Suppressor macrophage treated with lipopolysaccharide for 1 hour (primary cell): ENCODE measurements at regions not wholly inside any gene's neighbourhood (a gene's known extent, or its start where the extent isn't known, plus 50 kb on each side); places are given as distances from the start of the nearest gene placed in this dataset.

Experiments
- DNase-seq, 3 donors: peaks; one replicate each; pipeline ENCODE4 v3.0.0-alpha.2; 2020 to 2022

- DNase-seq = no peak
Observed at GRCh38 chr7:131957338-131958020, 401.1 kb upstream of the PODXL start.

DNA sequence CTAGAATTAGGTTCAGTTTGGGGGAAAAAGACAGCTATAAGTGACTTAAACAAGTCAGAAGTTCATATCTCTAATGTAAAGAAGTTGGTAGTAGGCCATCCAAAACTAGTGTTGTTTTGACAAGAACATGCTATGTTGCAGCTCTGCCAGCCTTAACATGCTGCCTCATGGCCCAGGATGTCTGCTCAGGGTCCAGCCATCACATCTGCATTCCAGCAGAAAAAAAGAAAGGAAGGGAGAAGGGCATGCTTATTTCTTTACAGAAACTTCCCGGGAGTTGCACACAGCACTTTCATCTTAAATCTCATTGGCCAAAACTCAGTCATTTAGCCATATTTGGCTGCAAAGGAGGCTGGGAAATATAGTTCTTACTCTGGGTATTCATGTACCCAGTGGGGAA, 400.4 kb upstream of the PODXL start:
- no peak for DNase-seq

GRCh38 chr7:131955679-131956078, 399.3 kb upstream of the PODXL start:
- DNase-seq = no peak

DNA sequence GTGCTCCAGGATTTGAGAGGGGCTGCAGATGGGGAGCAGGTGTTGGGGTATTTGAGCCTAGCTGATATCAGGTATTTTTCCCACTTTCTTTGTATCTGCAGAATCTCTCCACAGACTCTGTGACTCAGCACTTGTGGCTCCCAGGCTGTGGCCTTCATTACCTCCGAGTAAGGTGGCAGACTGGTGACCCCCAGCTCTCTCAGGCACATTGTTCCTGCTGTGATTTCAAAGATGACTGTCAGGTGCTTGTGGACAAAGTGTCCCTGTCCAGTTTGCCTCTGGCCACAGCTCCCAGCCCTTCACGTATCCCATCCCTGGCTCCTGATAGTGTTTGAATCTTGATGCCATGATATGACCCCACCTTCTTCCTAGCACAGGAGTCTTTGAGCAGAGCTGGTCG, 396.8 kb upstream of the PODXL start:
- DNase-seq = no peak

GRCh38 chr7:131952365-131952764, 395.9 kb upstream of the PODXL start:
- DNase-seq = no peak

DNA sequence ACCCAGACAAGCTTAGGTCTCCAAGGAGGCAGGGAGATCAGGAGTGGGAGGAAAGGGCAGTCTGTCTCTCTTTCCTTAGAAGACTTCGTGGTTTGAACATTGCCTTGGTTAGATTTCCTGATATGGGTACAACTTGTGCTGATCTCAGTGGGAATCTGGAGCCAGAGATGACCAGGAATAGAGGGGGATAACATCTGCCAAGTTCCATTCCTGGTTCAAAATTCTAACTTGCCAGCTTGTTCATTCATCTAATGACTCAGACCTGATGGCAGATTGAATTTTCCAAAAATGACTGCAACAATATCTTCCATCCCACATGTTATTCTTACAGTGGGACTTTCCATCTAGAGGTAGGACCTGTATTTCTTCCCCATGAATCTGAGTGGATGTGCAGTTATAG, 394.3 kb upstream of the PODXL start:
- no peak for DNase-seq

DNA sequence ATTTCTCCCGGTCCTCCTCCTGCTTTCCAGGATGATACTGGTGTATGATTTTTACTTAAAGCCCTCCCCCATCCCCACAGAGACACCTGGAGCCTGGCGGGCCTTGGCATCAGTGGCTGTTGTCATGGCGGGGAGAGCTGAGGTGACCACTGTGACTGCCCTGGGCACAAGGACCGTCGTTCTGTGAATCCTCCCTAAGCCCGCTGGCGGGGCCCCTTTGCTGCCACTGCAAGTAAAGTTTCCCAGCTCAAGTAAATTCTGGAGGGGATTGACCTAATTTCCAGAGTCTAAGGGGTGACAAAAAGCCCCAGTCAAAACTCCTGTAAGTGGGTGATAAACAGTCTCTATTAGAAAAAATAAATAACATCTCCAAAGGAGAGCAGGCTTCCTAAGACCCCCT, 393.2 kb upstream of the PODXL start:
- DNase-seq = no peak

DNA sequence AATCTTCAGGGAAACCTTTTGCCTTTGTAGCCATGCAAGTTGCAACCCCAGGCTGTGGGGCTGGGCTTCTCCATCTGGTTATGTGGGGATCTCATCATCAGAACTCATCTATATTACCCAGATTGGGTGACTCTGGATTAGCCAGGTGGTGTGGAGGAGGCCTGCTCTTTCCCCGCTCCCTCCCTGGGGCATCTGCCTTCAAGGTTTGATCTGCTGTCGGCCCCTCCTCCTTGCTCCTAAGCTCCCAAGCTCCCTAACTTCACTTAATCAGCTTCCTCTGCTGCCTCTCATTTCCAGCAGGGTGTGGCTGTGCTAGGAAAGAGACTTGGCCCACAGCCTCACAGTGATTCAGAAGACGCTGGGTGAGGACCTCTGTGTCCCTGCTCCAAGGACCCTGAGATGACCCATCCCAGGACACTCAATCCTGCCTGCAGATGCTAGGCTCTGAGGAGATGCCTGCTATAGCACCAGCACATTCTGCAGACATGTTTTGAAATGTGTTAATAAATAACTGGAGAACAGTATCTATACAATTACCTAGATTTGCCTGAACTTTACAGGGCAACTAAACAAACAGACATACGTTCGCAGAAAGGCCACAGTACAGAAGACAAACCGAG, 392.1 kb upstream of the PODXL start:
- no peak for DNase-seq

DNA sequence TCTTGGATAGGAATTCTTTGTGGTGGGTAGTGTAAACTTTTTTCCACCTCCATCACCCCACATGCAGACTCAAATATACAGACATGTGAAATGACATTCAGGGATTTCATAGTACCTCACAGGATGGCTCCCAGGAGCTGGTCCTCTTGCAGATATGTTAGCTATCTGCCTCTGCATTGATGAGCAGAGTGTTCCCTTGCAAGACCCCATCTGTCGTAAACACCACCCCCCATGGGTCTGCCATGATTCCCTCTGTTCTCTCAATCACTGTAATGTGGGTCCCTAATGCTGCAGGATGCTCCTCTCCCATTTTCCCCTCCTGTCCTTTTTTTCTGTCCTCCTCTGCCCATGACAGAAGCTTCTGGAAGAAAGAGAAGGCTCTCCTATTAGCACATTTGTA, 391.2 kb upstream of the PODXL start:
- no peak for DNase-seq

GRCh38 chr7:131945957-131946544, 389.6 kb upstream of the PODXL start:
- DNase-seq = no peak

DNA sequence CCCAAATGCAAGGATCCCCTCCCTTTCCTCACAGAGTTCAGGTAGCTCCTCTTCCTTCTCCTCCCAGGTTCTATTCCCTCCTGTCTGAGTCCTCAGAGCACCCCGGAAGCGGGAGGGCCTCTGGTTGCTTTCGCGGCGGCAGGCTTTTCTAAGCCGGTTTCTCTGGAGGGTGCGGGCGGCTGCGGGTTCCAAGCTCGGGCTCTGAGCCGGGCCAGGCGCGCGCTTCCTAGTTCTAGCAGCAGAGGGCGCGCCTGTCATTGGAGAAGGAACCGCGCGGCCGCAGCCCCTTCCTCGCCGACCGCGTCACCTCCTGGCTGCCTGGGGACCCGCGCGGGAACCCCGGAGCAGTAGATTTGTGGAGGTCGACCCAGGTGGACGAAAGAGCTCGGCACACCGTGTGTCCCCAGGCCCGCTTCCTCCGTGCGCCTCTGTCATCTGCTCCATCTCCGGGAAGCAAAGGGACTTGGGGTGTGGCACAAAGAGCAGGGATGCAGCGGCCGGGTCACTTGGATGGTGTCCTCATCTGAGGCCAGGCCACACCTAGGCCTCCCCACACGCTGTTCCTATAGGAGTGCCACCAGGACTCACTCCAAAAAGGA, 389.0 kb upstream of the PODXL start:
- DNase-seq = peak; percentile 55 to 71 (median 56)

- no peak for DNase-seq
Observed at GRCh38 chr7:131944556-131945069, 388.2 kb upstream of the PODXL start.

- no peak for DNase-seq
Observed at GRCh38 chr7:131943646-131944045, 387.2 kb upstream of the PODXL start.

- DNase-seq = no peak
Observed at GRCh38 chr7:131943211-131943610, 386.8 kb upstream of the PODXL start.

DNA sequence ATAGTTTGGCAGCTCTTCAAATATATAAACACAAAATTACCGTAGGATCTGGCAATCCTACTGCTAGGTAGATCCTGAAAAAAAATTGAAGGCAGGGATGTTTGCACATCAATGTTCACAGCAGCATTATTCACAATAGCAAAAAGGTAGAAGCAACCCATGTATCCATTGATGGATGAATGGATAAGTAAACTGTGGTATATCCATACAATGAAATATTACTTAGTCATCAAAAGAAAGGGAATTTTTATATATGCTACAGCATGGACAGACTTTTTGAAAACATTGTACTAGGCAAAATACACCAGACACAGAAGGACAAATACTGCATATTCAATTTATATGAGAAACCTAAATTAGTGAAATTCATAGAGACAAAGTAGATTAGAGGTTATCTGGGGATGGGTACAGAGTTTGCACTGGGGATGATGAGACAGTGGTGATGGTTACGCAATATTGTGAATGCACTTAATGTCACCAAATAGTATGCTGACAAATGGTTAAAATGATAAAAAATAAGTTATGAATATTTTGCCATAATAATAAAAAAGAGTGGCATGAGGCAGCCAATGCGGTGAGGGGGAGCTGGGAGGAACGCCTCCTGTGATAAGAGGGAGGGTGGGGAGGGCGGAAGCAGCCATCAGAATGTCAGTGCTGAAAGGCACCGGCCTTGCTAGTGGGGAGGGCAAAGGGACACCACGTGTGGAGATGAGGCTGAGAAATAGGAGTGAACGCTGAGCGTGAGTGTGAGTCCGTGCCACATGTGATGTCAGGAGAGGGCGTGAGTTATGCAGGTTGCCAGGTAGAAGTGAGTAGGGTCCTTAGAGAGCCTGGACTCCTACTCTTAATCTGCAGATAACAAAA, 386.1 kb upstream of the PODXL start:
- no peak for DNase-seq

DNA sequence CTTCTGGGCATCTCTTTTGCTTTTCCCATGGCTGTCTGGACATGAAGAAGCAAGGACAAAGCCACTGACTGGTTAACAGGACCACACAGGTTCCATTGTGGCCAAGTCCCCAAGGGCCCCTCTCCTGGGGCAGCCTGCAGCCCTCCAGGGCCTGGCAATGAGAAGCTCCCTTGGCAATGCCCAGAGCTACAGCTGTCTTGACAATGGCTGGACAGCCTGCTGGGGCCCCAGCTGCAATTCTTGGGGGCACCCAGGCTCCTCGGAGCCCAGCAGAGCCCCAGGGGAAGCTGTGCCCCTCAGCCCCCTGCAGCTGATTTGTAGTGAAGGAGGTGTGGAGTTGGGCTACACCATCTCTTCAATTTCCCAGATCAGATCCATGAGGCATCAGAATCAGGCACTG, 384.9 kb upstream of the PODXL start:
- no peak for DNase-seq

DNA sequence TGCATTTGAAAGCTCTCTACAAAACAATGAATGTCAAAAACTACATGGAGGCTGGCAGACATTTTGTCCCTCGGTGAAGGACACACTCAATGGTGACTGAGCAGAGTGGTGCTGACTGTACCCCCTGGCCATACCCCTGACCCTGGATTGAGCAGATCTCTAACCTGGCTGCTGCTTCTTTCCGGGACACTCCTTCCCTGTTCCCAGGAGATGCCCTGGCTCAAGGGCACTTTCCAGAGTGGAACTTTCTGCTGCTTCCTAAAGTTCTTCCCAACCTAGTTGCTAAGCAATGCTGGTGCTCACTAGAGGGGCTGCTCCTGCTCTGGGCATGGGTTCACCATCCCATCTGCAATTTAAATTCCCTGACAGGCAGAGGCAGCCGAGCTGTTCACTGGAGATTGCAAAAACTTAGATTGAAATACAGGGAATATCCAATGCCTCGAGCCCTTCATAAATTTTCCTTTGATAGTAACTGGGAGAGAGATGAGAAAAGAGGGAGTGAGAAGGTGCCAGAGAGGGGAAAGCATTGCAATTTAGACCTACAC, 384.3 kb upstream of the PODXL start:
- no peak for DNase-seq

DNA sequence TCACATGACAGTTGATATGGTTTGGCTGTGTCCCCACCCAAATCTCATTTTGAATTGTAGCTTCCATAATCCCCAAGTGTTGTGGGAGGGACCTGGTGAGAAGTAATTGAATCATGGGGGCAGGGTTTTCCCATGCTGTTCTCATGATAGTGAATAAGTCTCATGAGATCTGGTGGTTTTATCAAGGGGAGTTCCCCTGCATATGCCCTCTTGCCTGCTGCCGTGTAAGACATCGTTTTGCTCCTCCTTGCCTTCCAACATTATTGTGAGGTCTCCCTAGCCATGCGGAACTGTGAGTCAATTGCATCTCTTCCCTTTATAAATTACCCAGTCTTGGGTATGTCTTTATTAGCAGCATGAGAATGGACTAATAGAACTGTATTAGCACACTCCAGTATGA, 382.4 kb upstream of the PODXL start:
- DNase-seq = peak; percentile 3 to 25 (median 7)

- DNase-seq = no peak
Observed at GRCh38 chr7:131937868-131938267, 381.4 kb upstream of the PODXL start.

- no peak for DNase-seq
Observed at GRCh38 chr7:131935180-131935579, 378.8 kb upstream of the PODXL start.

- DNase-seq = no peak
Observed at GRCh38 chr7:131934452-131934851, 378.0 kb upstream of the PODXL start.

- DNase-seq = no peak
Observed at GRCh38 chr7:131933751-131934289, 377.4 kb upstream of the PODXL start.
